Stimulated activated memory B cell treated with anti-CD40 and anti-IgM and Interleukin-4, amounts not matched to agents 10 μg/mL and 1 μg/mL and 100 μg/mL, for 72 hours (primary cell): ENCODE measurements at regions not wholly inside any gene's neighbourhood (a gene's known extent, or its start where the extent isn't known, plus 50 kb on each side); places are given as distances from the start of the nearest gene placed in this dataset.

Experiments used
- ATAC-seq: fragments of 150-1000 bp; cut with Tn5 transposase; 2 replicates; pipeline ENCODE4 v1.10.0; 2021
- H3K27ac Mint-ChIP-seq: one replicate; pipeline ENCODE4 v1.8.0; 2022; ENCODE audit warnings: mild to moderate bottlenecking, mixed read lengths
- H3K27me3 Mint-ChIP-seq: one replicate; pipeline ENCODE4 v1.8.0; 2022; ENCODE audit warnings: mixed read lengths
- H3K36me3 Mint-ChIP-seq: one replicate; pipeline ENCODE4 v1.8.0; 2022; ENCODE audit warnings: mixed read lengths
- H3K4me1 Mint-ChIP-seq: one replicate; pipeline ENCODE4 v1.8.0; 2022; ENCODE audit warnings: mixed read lengths
- H3K4me3 Mint-ChIP-seq: one replicate; pipeline ENCODE4 v1.8.0; 2022; ENCODE audit warnings: mild to moderate bottlenecking, moderate library complexity, mixed read lengths
- H3K9me3 Mint-ChIP-seq: one replicate; pipeline ENCODE4 v1.8.0; 2022; ENCODE audit warnings: mixed read lengths

GRCh38 chr22:27560781-27561180, 240.8 kb downstream of the MN1 start:
- Mint-ChIP-seq H3K4me3 (no peak overlapping the region), H3K4me1 (no peaks in the 10 kb centered on the region), H3K36me3 (no peaks in the 10 kb centered on the region), H3K27me3 (no peaks in the 10 kb centered on the region), H3K9me3 (peaks cover 12% of the 10 kb centered on the region), H3K27ac (no peak overlapping the region)
- no peak for ATAC-seq

GRCh38 chr22:27561286-27561904, 240.2 kb downstream of the MN1 start:
- Mint-ChIP-seq H3K36me3 (no peaks in the 10 kb centered on the region), H3K27ac (no peak overlapping the region), H3K27me3 (no peaks in the 10 kb centered on the region), H3K4me1 (no peaks in the 10 kb centered on the region), H3K4me3 (no peak overlapping the region), H3K9me3 (peaks cover 12% of the 10 kb centered on the region)
- no peak for ATAC-seq

GRCh38 chr22:27564806-27565205, 236.8 kb downstream of the MN1 start:
- no peak for ATAC-seq
- Mint-ChIP-seq H3K36me3 (no peaks in the 10 kb centered on the region), H3K4me1 (no peaks in the 10 kb centered on the region)

GRCh38 chr22:27566602-27567001, 235.0 kb downstream of the MN1 start:
- no peak overlapping the region for H3K27ac Mint-ChIP-seq
- H3K9me3 Mint-ChIP-seq, result peaks cover 9% of the 10 kb centered on the region
- H3K4me1 Mint-ChIP-seq, result no peaks in the 10 kb centered on the region
- no peaks in the 10 kb centered on the region for H3K36me3 Mint-ChIP-seq
- H3K4me3 Mint-ChIP-seq, result no peak overlapping the region
- peaks cover 2% of the 10 kb centered on the region for H3K27me3 Mint-ChIP-seq
- no peak for ATAC-seq

More at GRCh38 chr22:27564806-27565205, 236.8 kb downstream of the MN1 start:
- Mint-ChIP-seq H3K4me3 (no peak overlapping the region), H3K27ac (no peak overlapping the region), H3K9me3 (peaks cover 12% of the 10 kb centered on the region), H3K27me3 (no peaks in the 10 kb centered on the region)

DNA sequence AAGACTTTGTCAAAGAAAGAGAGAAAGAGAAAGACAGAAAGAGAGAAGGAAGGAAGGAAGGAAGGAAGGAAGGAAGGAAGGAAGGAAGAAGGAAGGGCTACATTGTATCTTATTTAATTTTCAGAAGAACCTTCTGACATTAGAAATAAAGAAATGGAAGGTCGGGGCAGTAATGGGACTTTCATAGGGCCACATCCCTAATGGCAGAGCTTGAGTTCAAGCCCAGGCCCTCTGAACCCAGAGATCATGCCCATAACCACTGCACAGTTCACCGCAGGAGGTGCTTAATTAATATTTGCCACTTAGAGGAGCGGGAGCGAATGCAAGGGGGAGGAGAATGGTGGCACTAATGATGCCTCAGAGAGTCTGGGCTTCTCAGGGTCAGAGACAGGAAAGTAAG, 233.3 kb downstream of the MN1 start:
- Mint-ChIP-seq H3K36me3 (no peaks in the 10 kb centered on the region), H3K9me3 (peaks cover 6% of the 10 kb centered on the region), H3K4me1 (no peaks in the 10 kb centered on the region), H3K4me3 (no peak overlapping the region), H3K27ac (no peak overlapping the region), H3K27me3 (peaks cover 10% of the 10 kb centered on the region)
- ATAC-seq, result no peak

GRCh38 chr22:27571463-27572277, 229.9 kb downstream of the MN1 start:
- Mint-ChIP-seq H3K4me3 (no peak overlapping the region), H3K27ac (no peak overlapping the region)

GRCh38 chr22:27572278-27572666, 229.3 kb downstream of the MN1 start:
- H3K4me1 Mint-ChIP-seq, result no peaks in the 10 kb centered on the region
- H3K27me3 Mint-ChIP-seq, result peaks cover 21% of the 10 kb centered on the region
- no peak overlapping the region for H3K27ac Mint-ChIP-seq
- H3K4me3 Mint-ChIP-seq, result no peak overlapping the region
- ATAC-seq, result no peak
- peaks cover 3% of the 10 kb centered on the region for H3K9me3 Mint-ChIP-seq
- no peaks in the 10 kb centered on the region for H3K36me3 Mint-ChIP-seq

More at GRCh38 chr22:27571463-27572277, 229.9 kb downstream of the MN1 start:
- Mint-ChIP-seq H3K4me1 (no peaks in the 10 kb centered on the region), H3K36me3 (no peaks in the 10 kb centered on the region), H3K27me3 (peaks cover 21% of the 10 kb centered on the region), H3K9me3 (peaks cover 3% of the 10 kb centered on the region)
- ATAC-seq, result no peak

DNA sequence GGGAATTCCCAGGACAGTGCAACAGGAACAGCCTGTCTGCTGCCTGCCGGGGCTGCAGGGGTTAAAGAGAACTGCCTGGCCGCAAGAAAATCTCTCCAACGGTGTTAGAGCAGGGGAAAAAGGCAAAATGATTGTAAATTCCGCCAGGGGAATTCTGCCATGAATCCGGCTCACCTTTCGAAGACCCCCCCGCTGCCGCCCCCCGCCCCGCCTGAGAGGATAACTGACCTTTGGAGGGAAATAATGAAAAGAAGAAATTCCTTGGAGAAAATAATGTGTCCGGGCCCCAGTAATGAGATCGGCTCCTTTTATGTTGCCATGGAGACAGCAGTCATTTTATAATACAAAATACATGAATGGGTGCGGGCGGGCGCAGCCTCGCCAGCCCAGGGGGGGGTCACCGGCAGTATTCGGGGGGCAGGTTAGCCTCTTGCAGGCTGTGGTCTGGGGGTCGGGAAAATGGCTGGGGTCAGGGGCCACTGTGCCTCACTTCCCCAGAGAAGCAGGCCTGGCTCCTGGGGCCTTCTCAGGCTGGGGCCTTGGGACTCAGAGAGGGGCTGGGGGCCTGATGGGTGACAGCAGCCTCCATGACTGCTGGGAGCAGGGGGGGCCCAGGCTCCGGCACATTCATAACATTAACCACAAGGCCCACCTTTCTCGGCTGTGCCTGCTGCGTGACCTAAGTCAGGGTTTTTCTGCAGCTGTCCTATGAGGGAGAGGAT, 228.1 kb downstream of the MN1 start:
- no peak for ATAC-seq
- H3K9me3 Mint-ChIP-seq, result peaks cover 3% of the 10 kb centered on the region
- H3K27me3 Mint-ChIP-seq, result peaks cover 21% of the 10 kb centered on the region
- no peaks in the 10 kb centered on the region for H3K36me3 Mint-ChIP-seq
- H3K4me1 Mint-ChIP-seq, result no peaks in the 10 kb centered on the region
- H3K27ac Mint-ChIP-seq, result no peak overlapping the region
- no peak overlapping the region for H3K4me3 Mint-ChIP-seq

DNA sequence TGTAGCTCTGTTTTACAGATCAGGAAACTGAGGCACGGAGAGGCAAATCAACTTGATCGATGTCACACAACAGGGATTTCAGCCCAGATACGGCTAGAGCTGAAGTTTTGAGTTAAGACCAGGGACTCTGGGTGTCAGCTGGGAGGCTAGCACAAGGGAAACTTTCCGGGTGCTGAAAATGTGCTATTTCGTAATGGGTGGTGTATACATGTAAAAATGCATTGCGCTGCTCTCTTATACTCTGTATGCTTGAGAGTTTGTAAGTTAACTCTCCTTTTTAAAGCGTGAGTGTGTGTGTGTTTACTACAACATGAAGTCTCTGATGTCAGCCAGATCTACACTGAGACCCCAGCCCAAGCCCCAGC, 227.6 kb downstream of the MN1 start:
- H3K27ac Mint-ChIP-seq, result no peak overlapping the region
- no peak for ATAC-seq
- H3K4me1 Mint-ChIP-seq, result no peaks in the 10 kb centered on the region
- no peak overlapping the region for H3K4me3 Mint-ChIP-seq
- no peaks in the 10 kb centered on the region for H3K36me3 Mint-ChIP-seq
- peaks cover 3% of the 10 kb centered on the region for H3K9me3 Mint-ChIP-seq
- peaks cover 21% of the 10 kb centered on the region for H3K27me3 Mint-ChIP-seq

- Mint-ChIP-seq H3K4me3 (no peak overlapping the region), H3K27me3 (peaks cover 21% of the 10 kb centered on the region), H3K36me3 (no peaks in the 10 kb centered on the region), H3K9me3 (peaks cover 3% of the 10 kb centered on the region), H3K4me1 (no peaks in the 10 kb centered on the region), H3K27ac (no peak overlapping the region)
- no peak for ATAC-seq
These were observed 226.9 kb downstream of the MN1 start for GRCh38 chr22:27574651-27575050.

GRCh38 chr22:27575348-27575747, 226.2 kb downstream of the MN1 start:
- peaks cover 3% of the 10 kb centered on the region for H3K9me3 Mint-ChIP-seq
- H3K4me1 Mint-ChIP-seq, result no peaks in the 10 kb centered on the region
- no peak overlapping the region for H3K4me3 Mint-ChIP-seq
- H3K36me3 Mint-ChIP-seq, result no peaks in the 10 kb centered on the region
- no peak for ATAC-seq
- peaks cover 23% of the 10 kb centered on the region for H3K27me3 Mint-ChIP-seq
- H3K27ac Mint-ChIP-seq, result no peak overlapping the region

DNA sequence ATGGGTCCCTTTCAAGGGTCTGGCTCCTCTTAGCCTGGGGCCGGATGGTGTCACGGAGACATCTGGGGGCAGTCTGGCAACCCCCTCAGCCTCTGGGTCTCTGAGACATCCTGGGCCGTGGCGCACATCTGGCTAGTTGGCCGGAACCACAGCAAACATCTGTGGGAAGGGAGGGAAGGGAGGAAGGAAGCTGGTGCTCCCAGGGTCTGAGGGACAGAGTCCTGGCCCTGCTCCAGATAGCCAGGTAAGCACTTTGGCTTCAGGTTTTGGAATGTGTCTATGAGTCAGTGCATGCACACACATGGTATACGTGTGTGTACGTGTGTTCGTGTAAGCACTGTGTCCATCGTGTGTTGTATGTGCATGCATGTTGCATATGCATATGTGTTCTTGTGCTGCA, 225.1 kb downstream of the MN1 start:
- no peak for ATAC-seq
- no peak overlapping the region for H3K27ac Mint-ChIP-seq
- H3K4me3 Mint-ChIP-seq, result no peak overlapping the region
- peaks cover 34% of the 10 kb centered on the region for H3K27me3 Mint-ChIP-seq
- H3K4me1 Mint-ChIP-seq, result no peaks in the 10 kb centered on the region
- peaks cover 3% of the 10 kb centered on the region for H3K9me3 Mint-ChIP-seq
- H3K36me3 Mint-ChIP-seq, result no peaks in the 10 kb centered on the region

- ATAC-seq, result no peak
- Mint-ChIP-seq H3K27ac (no peak overlapping the region), H3K9me3 (peaks cover 3% of the 10 kb centered on the region), H3K27me3 (peaks cover 34% of the 10 kb centered on the region), H3K4me3 (no peak overlapping the region), H3K36me3 (no peaks in the 10 kb centered on the region), H3K4me1 (no peaks in the 10 kb centered on the region)
These were observed 224.6 kb downstream of the MN1 start for GRCh38 chr22:27576815-27577573.

DNA sequence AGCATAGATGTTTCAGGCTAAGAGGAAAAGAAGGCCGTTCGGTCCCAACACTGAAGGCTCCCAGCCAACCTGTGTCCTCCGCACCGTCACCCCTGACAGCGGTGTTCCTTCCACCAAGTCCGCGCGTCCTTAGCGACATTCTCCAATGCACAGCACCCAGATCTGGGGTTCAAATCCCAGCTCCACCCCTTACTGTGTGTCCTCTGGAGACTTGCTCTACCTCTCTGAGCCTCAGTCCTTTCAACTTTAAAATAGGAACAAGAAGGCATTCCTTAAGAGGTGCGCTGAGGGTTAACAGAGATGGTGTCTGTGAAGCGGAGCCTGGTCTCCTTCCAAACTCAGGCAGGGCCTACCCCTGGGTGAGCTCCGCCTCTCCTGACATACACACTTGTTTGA, 224.0 kb downstream of the MN1 start:
- Mint-ChIP-seq H3K27me3 (peaks cover 33% of the 10 kb centered on the region), H3K4me3 (no peak overlapping the region), H3K4me1 (no peaks in the 10 kb centered on the region), H3K36me3 (no peaks in the 10 kb centered on the region), H3K27ac (no peak overlapping the region), H3K9me3 (peaks cover 3% of the 10 kb centered on the region)
- no peak for ATAC-seq

GRCh38 chr22:27578937-27579617, 222.5 kb downstream of the MN1 start:
- Mint-ChIP-seq H3K4me3 (no peak overlapping the region), H3K27ac (no peak overlapping the region), H3K9me3 (peaks cover 3% of the 10 kb centered on the region), H3K4me1 (no peaks in the 10 kb centered on the region), H3K27me3 (peaks cover 30% of the 10 kb centered on the region), H3K36me3 (no peaks in the 10 kb centered on the region)
- ATAC-seq, result no peak
